HCT116 (cell line): ENCODE measurements at regions not wholly inside any gene's neighbourhood (a gene's known extent, or its start where the extent isn't known, plus 50 kb on each side); places are given as distances from the start of the nearest gene placed in this dataset.

Experiments used
- EGR1 ChIP-seq: IDR thresholded peaks from 2 replicates; pipeline ENCODE4 v1.6.1; 2012; ENCODE audit warnings: low read depth
- EZH2 ChIP-seq: fragments of 200-600 bp; sonication (generic); IDR thresholded peaks from 2 replicates; pipeline ENCODE4 v1.6.1; 2017; ENCODE audit warnings: antibody characterized with exemption, mixed run types
- EZH2phosphoT487 ChIP-seq: fragments of 200-600 bp; IDR thresholded peaks from 2 replicates; pipeline ENCODE4 v1.6.1; 2018; ENCODE audit warnings: antibody characterized with exemption, borderline replicate concordance
- POLR2A ChIP-seq: IDR thresholded peaks from 2 replicates; pipeline ENCODE4 v1.7.0; 2011; ENCODE audit warnings: borderline replicate concordance; ENCODE audit not compliant: insufficient read depth, insufficient read length; ENCODE audit errors: extremely low read depth
- SIN3A ChIP-seq: IDR thresholded peaks from 2 replicates; pipeline ENCODE4 v1.6.1; 2012; ENCODE audit warnings: low read depth
- SP1 ChIP-seq: IDR thresholded peaks from 2 replicates; pipeline ENCODE4 v1.6.1; 2012; ENCODE audit warnings: low read depth
- TF ChIP-seq, protein P1 (sequence below), 3 experiments: fragments of 200-600 bp in 1 of 3; sonication (generic) in 1 of 3; IDR thresholded peaks in 2 of 3; conservative IDR thresholded peaks in 1 of 3; 2 replicates each; pipeline ENCODE4 v1.5.1; 2012 to 2017; ENCODE audit warnings: low read depth in 2 of 3, low read length in 2 of 3, antibody characterized with exemption in 1 of 3, borderline replicate concordance in 1 of 3, control low read depth in 1 of 3, mild to moderate bottlenecking in 1 of 3, mixed read lengths in 1 of 3, mixed run types in 1 of 3, moderate library complexity in 1 of 3; ENCODE audit not compliant: insufficient read depth in 1 of 3
- TF ChIP-seq, protein P2 (sequence below): IDR thresholded peaks from 2 replicates; pipeline ENCODE4 v1.6.1; 2012

DNA sequence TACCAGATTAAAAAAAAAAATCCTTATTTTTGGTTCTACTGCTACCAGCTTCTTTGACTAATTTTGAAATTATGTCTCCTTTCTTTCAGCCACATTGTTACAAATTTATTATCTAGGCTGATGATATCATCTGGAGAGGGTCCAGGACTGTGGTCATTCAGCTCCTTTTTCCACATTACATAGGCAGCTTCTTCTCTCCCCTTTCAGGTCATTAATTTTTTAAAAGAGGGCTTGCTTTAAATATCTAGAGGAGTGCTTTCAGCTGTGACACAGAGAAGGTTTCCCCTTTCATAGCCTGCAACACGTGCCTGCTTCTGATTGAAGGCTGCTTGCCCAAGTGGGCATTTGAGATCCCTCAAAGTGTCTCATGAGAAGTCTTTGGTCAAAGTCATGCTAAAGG is 155.7 kb upstream of the PAPPA start:
- no peak for TF ChIP-seq EZH2
- no peak for TF ChIP-seq POLR2A
- TF ChIP-seq, protein P1, sequence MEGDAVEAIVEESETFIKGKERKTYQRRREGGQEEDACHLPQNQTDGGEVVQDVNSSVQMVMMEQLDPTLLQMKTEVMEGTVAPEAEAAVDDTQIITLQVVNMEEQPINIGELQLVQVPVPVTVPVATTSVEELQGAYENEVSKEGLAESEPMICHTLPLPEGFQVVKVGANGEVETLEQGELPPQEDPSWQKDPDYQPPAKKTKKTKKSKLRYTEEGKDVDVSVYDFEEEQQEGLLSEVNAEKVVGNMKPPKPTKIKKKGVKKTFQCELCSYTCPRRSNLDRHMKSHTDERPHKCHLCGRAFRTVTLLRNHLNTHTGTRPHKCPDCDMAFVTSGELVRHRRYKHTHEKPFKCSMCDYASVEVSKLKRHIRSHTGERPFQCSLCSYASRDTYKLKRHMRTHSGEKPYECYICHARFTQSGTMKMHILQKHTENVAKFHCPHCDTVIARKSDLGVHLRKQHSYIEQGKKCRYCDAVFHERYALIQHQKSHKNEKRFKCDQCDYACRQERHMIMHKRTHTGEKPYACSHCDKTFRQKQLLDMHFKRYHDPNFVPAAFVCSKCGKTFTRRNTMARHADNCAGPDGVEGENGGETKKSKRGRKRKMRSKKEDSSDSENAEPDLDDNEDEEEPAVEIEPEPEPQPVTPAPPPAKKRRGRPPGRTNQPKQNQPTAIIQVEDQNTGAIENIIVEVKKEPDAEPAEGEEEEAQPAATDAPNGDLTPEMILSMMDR (IDR thresholded peaks at IDR 0.05 in 2 of 3, conservative IDR thresholded peaks at IDR 0.05 in 1 of 3; ENCODE audit: borderline replicate concordance in 1 of 3, insufficient read depth in 1 of 3, low read depth in 2 of 3, low read length in 2 of 3) = no peak
- TF ChIP-seq, protein P2, sequence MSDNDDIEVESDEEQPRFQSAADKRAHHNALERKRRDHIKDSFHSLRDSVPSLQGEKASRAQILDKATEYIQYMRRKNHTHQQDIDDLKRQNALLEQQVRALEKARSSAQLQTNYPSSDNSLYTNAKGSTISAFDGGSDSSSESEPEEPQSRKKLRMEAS = no peak
- no peak for TF ChIP-seq EZH2phosphoT487
- no peak for TF ChIP-seq SP1
- no peak for TF ChIP-seq SIN3A
- TF ChIP-seq EGR1 = no peak
